ENCODE measurements at regions not wholly inside any gene's neighbourhood (a gene's known extent, or its start where the extent isn't known, plus 50 kb on each side); places are given as distances from the start of the nearest gene placed in this dataset.

DNA sequence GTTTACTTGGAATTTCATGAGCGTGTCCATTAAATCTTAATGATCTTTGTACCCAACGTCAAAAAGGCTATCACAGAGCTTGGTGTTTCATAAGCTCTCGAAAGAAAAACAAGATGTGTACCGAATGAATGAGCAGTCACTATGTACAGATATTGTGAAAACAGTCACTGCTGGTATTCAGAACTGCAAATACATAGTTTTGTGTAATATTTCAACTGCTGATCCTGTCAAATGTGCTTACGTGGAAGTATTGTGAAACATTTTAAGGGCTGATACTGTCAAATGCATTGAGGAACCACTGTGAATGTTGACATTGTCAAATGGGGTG, 184.2 kb upstream of the KLHL29 start:
- TF ChIP-seq ZNF416 (tag by site-specific recombination; IDR thresholded peaks at IDR 0.05) (no peak), CTCF (tag by site-specific recombination; IDR thresholded peaks at IDR 0.05) (no peak), TRIM28 (IDR thresholded peaks at IDR 0.05; ENCODE audit: borderline replicate concordance, low read length) (no peak), ZNF140 (tag by site-specific recombination; IDR thresholded peaks at IDR 0.05) (no peak), ZNF629 (tag by site-specific recombination; IDR thresholded peaks at IDR 0.05) (no peak), ZFP69B (tag by site-specific recombination; IDR thresholded peaks at IDR 0.05) (no peak), ZNF830 (tag by site-specific recombination; IDR thresholded peaks at IDR 0.05; ENCODE audit: low read depth) (no peak), KLF10 (tag by site-specific recombination; IDR thresholded peaks at IDR 0.05) (no peak), YY2 (tag by site-specific recombination; IDR thresholded peaks at IDR 0.05) (no peak), ZNF274 (IDR thresholded peaks at IDR 0.05; ENCODE audit: low read length) (no peak), ZNF274 (tag by site-specific recombination; IDR thresholded peaks at IDR 0.05; ENCODE audit: borderline replicate concordance) (no peak), ZNF777 (tag by site-specific recombination; IDR thresholded peaks at IDR 0.05; ENCODE audit: borderline replicate concordance) (no peak)

All from HEK293 (cell line).